ENCODE measurements at regions not wholly inside any gene's neighbourhood (a gene's known extent, or its start where the extent isn't known, plus 50 kb on each side); places are given as distances from the start of the nearest gene placed in this dataset.
A peak's percentile ranks its signal among the peaks of the same experiment; 100 is the strongest.
"Not testable (repeated sequence)": the region's sequence is repeated elsewhere in the genome, so short reads cannot be mapped to it uniquely, and the experiment has no call there.

- Histone ChIP-seq H3K4me3 (replicated peaks in 1 of 4; ENCODE audit: control extremely low read depth in 1 of 4, insufficient read depth in 1 of 4, low read depth in 3 of 4, low read length in 4 of 4) (no peak overlapping the region), H3K9me3 (ENCODE audit: control insufficient read depth, insufficient read depth, low read depth, low read length) (no peaks in the 10 kb centered on the region), H3K27me3 (ENCODE audit: control insufficient read depth, insufficient read depth, low read length) (no peaks in the 10 kb centered on the region), H3K27ac (ENCODE audit: insufficient read depth, low read length) (no peak overlapping the region), H3K79me2 (ENCODE audit: control insufficient read depth, insufficient read depth, low read length) (no peaks in the 10 kb centered on the region), H3K4me1 (ENCODE audit: control insufficient read depth, extremely low read depth, insufficient read depth, low read length) (no peaks in the 10 kb centered on the region), H3K9ac (ENCODE audit: insufficient read depth, low read length) (no peak overlapping the region), H2AFZ (ENCODE audit: low read length) (no peak overlapping the region), H3K4me2 (ENCODE audit: extremely low read depth, insufficient read depth, low read length) (no peak overlapping the region), H4K20me1 (ENCODE audit: control insufficient read depth, extremely low read depth, insufficient read depth, low read length) (no peaks in the 10 kb centered on the region), H3K36me3 (ENCODE audit: control insufficient read depth, insufficient read depth, low read length) (no peaks in the 10 kb centered on the region)
- TF ChIP-seq EZH2 (IDR thresholded peaks at IDR 0.05; ENCODE audit: low read length, missing control alignments) (no peak), CTCF (conservative IDR thresholded peaks at IDR 0.05 in 1 of 2, IDR thresholded peaks at IDR 0.05 in 1 of 2; ENCODE audit: low read depth in 1 of 2, low read length in 2 of 2) (peak; percentile 38 to 58)
- peak; percentile 40 to 78 for DNase-seq (ENCODE audit: low read depth in 2 of 2)
These were observed 56.8 kb upstream of the FAM171A1 start for GRCh38 chr10:15427843-15428414.

- Histone ChIP-seq H3K9ac (ENCODE audit: insufficient read depth, low read length) (no peak overlapping the region), H3K4me3 (replicated peaks in 1 of 4; ENCODE audit: control extremely low read depth in 1 of 4, insufficient read depth in 1 of 4, low read depth in 3 of 4, low read length in 4 of 4) (no peak overlapping the region), H3K4me2 (ENCODE audit: extremely low read depth, insufficient read depth, low read length) (no peak overlapping the region), H3K27ac (ENCODE audit: insufficient read depth, low read length) (no peak overlapping the region), H2AFZ (ENCODE audit: low read length) (no peak overlapping the region), H3K4me1 (ENCODE audit: control insufficient read depth, extremely low read depth, insufficient read depth, low read length) (no peaks in the 10 kb centered on the region), H3K9me3 (ENCODE audit: control insufficient read depth, insufficient read depth, low read depth, low read length) (no peaks in the 10 kb centered on the region), H3K36me3 (ENCODE audit: control insufficient read depth, insufficient read depth, low read length) (no peaks in the 10 kb centered on the region), H3K79me2 (ENCODE audit: control insufficient read depth, insufficient read depth, low read length) (no peaks in the 10 kb centered on the region), H4K20me1 (ENCODE audit: control insufficient read depth, extremely low read depth, insufficient read depth, low read length) (no peaks in the 10 kb centered on the region), H3K27me3 (ENCODE audit: control insufficient read depth, insufficient read depth, low read length) (no peaks in the 10 kb centered on the region)
- DNase-seq (ENCODE audit: low read depth in 2 of 2) = no peak
- no peak for TF ChIP-seq CTCF (conservative IDR thresholded peaks at IDR 0.05 in 1 of 2, IDR thresholded peaks at IDR 0.05 in 1 of 2; ENCODE audit: low read depth in 1 of 2, low read length in 2 of 2)
- no peak for TF ChIP-seq EZH2 (IDR thresholded peaks at IDR 0.05; ENCODE audit: low read length, missing control alignments)
These were observed 55.5 kb upstream of the FAM171A1 start for GRCh38 chr10:15426558-15426957.

- Histone ChIP-seq H3K27ac (ENCODE audit: insufficient read depth, low read length) (no peak overlapping the region), H3K27me3 (ENCODE audit: control insufficient read depth, insufficient read depth, low read length) (no peaks in the 10 kb centered on the region), H4K20me1 (ENCODE audit: control insufficient read depth, extremely low read depth, insufficient read depth, low read length) (no peaks in the 10 kb centered on the region), H3K79me2 (ENCODE audit: control insufficient read depth, insufficient read depth, low read length) (no peaks in the 10 kb centered on the region), H3K36me3 (ENCODE audit: control insufficient read depth, insufficient read depth, low read length) (no peaks in the 10 kb centered on the region), H3K4me1 (ENCODE audit: control insufficient read depth, extremely low read depth, insufficient read depth, low read length) (no peaks in the 10 kb centered on the region), H3K4me2 (ENCODE audit: extremely low read depth, insufficient read depth, low read length) (no peak overlapping the region), H3K4me3 (replicated peaks in 1 of 4; ENCODE audit: control extremely low read depth in 1 of 4, insufficient read depth in 1 of 4, low read depth in 3 of 4, low read length in 4 of 4) (no peak overlapping the region), H3K9me3 (ENCODE audit: control insufficient read depth, insufficient read depth, low read depth, low read length) (no peaks in the 10 kb centered on the region), H3K9ac (ENCODE audit: insufficient read depth, low read length) (no peak overlapping the region), H2AFZ (ENCODE audit: low read length) (no peak overlapping the region)
- no peak for DNase-seq (ENCODE audit: low read depth in 2 of 2)
- no peak for TF ChIP-seq EZH2 (IDR thresholded peaks at IDR 0.05; ENCODE audit: low read length, missing control alignments)
These were observed 55.0 kb upstream of the FAM171A1 start for GRCh38 chr10:15426115-15426514.

- not testable (repeated sequence) for H3K79me2 ChIP-seq (ENCODE audit: control insufficient read depth, insufficient read depth, low read length); H3K4me3 ChIP-seq (replicated peaks in 1 of 4; ENCODE audit: control extremely low read depth in 1 of 4, insufficient read depth in 1 of 4, low read depth in 3 of 4, low read length in 4 of 4); H2AFZ ChIP-seq (ENCODE audit: low read length); H3K27me3 ChIP-seq (ENCODE audit: control insufficient read depth, insufficient read depth, low read length); H3K9ac ChIP-seq (ENCODE audit: insufficient read depth, low read length); H3K4me2 ChIP-seq (ENCODE audit: extremely low read depth, insufficient read depth, low read length); H3K27ac ChIP-seq (ENCODE audit: insufficient read depth, low read length); H4K20me1 ChIP-seq (ENCODE audit: control insufficient read depth, extremely low read depth, insufficient read depth, low read length); H3K9me3 ChIP-seq (ENCODE audit: control insufficient read depth, insufficient read depth, low read depth, low read length); DNase-seq (ENCODE audit: low read depth in 2 of 2); H3K4me1 ChIP-seq (ENCODE audit: control insufficient read depth, extremely low read depth, insufficient read depth, low read length); H3K36me3 ChIP-seq (ENCODE audit: control insufficient read depth, insufficient read depth, low read length)
These were observed 50.8 kb upstream of the FAM171A1 start for GRCh38 chr10:15421875-15422274.
